ENCODE measurements at regions not wholly inside any gene's neighbourhood (a gene's known extent, or its start where the extent isn't known, plus 50 kb on each side); places are given as distances from the start of the nearest gene placed in this dataset.

DNA sequence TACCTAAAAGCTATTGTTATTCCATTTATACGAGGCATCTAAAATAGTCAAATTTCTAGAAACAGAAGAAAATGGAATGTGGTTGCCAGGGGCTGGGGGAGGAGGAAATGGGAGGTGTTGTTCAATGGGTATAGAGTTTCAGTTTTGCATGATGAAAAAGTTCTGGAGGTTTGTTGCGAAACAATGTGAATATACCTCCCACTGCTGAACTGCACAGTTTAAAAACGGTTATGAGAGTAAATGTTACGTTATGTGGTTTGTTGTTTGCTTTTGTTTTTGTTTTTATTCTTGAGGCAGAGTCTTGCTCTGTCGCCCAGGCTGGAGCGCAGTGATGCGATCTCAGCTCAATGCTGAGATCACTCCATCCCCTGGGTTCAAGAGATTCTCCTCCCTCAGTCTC, 64.9 kb upstream of the NRBF2 start:
- Histone ChIP-seq H2AFZ (ENCODE audit: low read depth, low read length) (no peak overlapping the region), H3K4me1 (ENCODE audit: control insufficient read depth, extremely low read depth, insufficient read depth, low read length) (no peaks in the 10 kb centered on the region), H3K27ac (ENCODE audit: insufficient read depth, low read depth, low read length) (no peak overlapping the region), H3K4me3 (replicated peaks in 1 of 3; ENCODE audit: insufficient read depth in 1 of 3, low read depth in 1 of 3, low read length in 3 of 3) (no peak overlapping the region), H4K20me1 (replicated peaks; ENCODE audit: control insufficient read depth, extremely low read depth, insufficient read depth, low read length) (no peaks in the 10 kb centered on the region), H3K9me3 (replicated peaks; ENCODE audit: control insufficient read depth, insufficient read depth, low read length) (no peaks in the 10 kb centered on the region), H3K79me2 (ENCODE audit: control insufficient read depth, insufficient read depth, low read length) (no peaks in the 10 kb centered on the region), H3K27me3 (ENCODE audit: control insufficient read depth in 2 of 2, insufficient read depth in 2 of 2, low read length in 2 of 2) (no peaks in the 10 kb centered on the region), H3K9me1 (replicated peaks; ENCODE audit: control insufficient read depth, extremely low read depth, insufficient read depth, low read length) (no peaks in the 10 kb centered on the region), H3K36me3 (ENCODE audit: control insufficient read depth in 2 of 2, extremely low read depth in 1 of 2, insufficient read depth in 2 of 2, low read length in 2 of 2) (no peaks in the 10 kb centered on the region), H3K4me2 (ENCODE audit: insufficient read depth, low read length) (no peak overlapping the region), H3K9ac (replicated peaks; ENCODE audit: extremely low read depth, insufficient read depth, low read length) (no peak overlapping the region)
- no peak for FAIRE-seq
- CTCF ChIA-PET, result interaction anchor here (0.6 to 1.1 kb wide), 2 partner anchors 10 to 458 kb away, joined by 3 to 4 read pairs; no protein-coding TSS in a partner anchor
- TF ChIP-seq POLR2A (IDR thresholded peaks at IDR 0.05; ENCODE audit: low read depth, low read length) (no peak), FOS (IDR thresholded peaks at IDR 0.05; ENCODE audit: borderline replicate concordance, insufficient read depth, low read length) (no peak), GATA2 (IDR thresholded peaks at IDR 0.05; ENCODE audit: insufficient read depth, insufficient read length, low read depth, low read length) (no peak), JUN (IDR thresholded peaks at IDR 0.05; ENCODE audit: borderline replicate concordance, insufficient read depth, insufficient read length, low read depth) (no peak), POLR2AphosphoS5 (IDR thresholded peaks at IDR 0.05; ENCODE audit: insufficient read depth, low read depth, low read length) (no peak)
- TF ChIP-seq, protein P1, sequence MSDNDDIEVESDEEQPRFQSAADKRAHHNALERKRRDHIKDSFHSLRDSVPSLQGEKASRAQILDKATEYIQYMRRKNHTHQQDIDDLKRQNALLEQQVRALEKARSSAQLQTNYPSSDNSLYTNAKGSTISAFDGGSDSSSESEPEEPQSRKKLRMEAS (IDR thresholded peaks at IDR 0.05; ENCODE audit: insufficient read depth, insufficient read length), result no peak
- TF ChIP-seq, protein P2, sequence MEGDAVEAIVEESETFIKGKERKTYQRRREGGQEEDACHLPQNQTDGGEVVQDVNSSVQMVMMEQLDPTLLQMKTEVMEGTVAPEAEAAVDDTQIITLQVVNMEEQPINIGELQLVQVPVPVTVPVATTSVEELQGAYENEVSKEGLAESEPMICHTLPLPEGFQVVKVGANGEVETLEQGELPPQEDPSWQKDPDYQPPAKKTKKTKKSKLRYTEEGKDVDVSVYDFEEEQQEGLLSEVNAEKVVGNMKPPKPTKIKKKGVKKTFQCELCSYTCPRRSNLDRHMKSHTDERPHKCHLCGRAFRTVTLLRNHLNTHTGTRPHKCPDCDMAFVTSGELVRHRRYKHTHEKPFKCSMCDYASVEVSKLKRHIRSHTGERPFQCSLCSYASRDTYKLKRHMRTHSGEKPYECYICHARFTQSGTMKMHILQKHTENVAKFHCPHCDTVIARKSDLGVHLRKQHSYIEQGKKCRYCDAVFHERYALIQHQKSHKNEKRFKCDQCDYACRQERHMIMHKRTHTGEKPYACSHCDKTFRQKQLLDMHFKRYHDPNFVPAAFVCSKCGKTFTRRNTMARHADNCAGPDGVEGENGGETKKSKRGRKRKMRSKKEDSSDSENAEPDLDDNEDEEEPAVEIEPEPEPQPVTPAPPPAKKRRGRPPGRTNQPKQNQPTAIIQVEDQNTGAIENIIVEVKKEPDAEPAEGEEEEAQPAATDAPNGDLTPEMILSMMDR (IDR thresholded peaks at IDR 0.05; ENCODE audit: extremely low read depth in 1 of 2, insufficient read depth in 1 of 2, low read depth in 1 of 2, low read length in 2 of 2), result no peak
- intact Hi-C loops (cut with micrococcal nuclease), result no loop called here
- DNase-seq (ENCODE audit: low read depth, low spot score), result no peak
- POLR2A ChIA-PET, result no interaction called here
- BruUV-seq (replicated peaks), result no TSS peak
- dilution Hi-C loops (cut with MboI; ENCODE audit: extremely low pct_ligation_motif_present, low sequenced_read_pairs), result no loop called here

Measured in endothelial cell of umbilical vein (primary cell).